Keratinocyte (primary cell): ENCODE measurements at regions not wholly inside any gene's neighbourhood (a gene's known extent, or its start where the extent isn't known, plus 50 kb on each side); places are given as distances from the start of the nearest gene placed in this dataset.

Experiments used
- EZH2 ChIP-seq: IDR thresholded peaks from one replicate; pipeline ENCODE4 v1.6.1; 2012; ENCODE audit warnings: inconsistent platforms, mild to moderate bottlenecking, low read length, moderate library complexity
- TF ChIP-seq, protein P1 (sequence below), 3 experiments: IDR thresholded peaks in 1 of 3; conservative IDR thresholded peaks in 1 of 3; optimal IDR thresholded peaks in 1 of 3; 2 replicates in 2 of 3; 3 replicates in 1 of 3; pipeline versions ENCODE3 to v1.5.1; 2011; ENCODE audit warnings: low read length in 3 of 3, mild to moderate bottlenecking in 3 of 3, moderate library complexity in 2 of 3, control low read depth in 1 of 3, inconsistent platforms in 1 of 3; ENCODE audit not compliant: insufficient read depth in 2 of 3; ENCODE audit errors: extremely low read depth in 1 of 3

- TF ChIP-seq, protein P1, sequence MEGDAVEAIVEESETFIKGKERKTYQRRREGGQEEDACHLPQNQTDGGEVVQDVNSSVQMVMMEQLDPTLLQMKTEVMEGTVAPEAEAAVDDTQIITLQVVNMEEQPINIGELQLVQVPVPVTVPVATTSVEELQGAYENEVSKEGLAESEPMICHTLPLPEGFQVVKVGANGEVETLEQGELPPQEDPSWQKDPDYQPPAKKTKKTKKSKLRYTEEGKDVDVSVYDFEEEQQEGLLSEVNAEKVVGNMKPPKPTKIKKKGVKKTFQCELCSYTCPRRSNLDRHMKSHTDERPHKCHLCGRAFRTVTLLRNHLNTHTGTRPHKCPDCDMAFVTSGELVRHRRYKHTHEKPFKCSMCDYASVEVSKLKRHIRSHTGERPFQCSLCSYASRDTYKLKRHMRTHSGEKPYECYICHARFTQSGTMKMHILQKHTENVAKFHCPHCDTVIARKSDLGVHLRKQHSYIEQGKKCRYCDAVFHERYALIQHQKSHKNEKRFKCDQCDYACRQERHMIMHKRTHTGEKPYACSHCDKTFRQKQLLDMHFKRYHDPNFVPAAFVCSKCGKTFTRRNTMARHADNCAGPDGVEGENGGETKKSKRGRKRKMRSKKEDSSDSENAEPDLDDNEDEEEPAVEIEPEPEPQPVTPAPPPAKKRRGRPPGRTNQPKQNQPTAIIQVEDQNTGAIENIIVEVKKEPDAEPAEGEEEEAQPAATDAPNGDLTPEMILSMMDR (optimal IDR thresholded peaks at IDR 0.05 in 1 of 3, IDR thresholded peaks at IDR 0.05 in 1 of 3, conservative IDR thresholded peaks at IDR 0.05 in 1 of 3; ENCODE audit: extremely low read depth in 1 of 3, insufficient read depth in 2 of 3, low read length in 3 of 3) = no peak
- no peak for TF ChIP-seq EZH2
Observed at GRCh38 chr4:36990128-36990872, 254.2 kb upstream of the NWD2 start.
